ENCODE measurements at regions not wholly inside any gene's neighbourhood (a gene's known extent, or its start where the extent isn't known, plus 50 kb on each side); places are given as distances from the start of the nearest gene placed in this dataset.

DNA sequence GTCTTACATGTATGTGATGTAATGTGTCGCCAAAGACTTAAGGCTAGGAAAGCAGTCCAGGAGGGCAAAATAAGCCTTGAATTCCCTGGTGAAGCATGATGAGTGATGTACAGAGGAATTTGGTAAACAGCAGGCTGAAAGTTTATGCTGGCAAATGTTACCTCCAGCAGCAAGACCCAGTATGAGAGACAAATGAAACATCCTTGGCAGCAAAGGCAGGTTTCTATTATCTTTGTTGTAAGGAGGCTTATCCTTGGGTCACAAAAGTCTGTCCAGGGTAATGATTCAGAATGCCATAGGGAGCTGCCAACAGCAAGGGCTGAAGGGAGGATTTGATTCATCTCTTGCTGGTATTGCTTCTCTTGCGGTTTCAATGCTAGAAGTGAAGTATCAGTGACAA, 75.9 kb upstream of the HTR4 start:
- TF ChIP-seq POLR2A (IDR thresholded peaks at IDR 0.05): no peak
- TF ChIP-seq, protein P1, sequence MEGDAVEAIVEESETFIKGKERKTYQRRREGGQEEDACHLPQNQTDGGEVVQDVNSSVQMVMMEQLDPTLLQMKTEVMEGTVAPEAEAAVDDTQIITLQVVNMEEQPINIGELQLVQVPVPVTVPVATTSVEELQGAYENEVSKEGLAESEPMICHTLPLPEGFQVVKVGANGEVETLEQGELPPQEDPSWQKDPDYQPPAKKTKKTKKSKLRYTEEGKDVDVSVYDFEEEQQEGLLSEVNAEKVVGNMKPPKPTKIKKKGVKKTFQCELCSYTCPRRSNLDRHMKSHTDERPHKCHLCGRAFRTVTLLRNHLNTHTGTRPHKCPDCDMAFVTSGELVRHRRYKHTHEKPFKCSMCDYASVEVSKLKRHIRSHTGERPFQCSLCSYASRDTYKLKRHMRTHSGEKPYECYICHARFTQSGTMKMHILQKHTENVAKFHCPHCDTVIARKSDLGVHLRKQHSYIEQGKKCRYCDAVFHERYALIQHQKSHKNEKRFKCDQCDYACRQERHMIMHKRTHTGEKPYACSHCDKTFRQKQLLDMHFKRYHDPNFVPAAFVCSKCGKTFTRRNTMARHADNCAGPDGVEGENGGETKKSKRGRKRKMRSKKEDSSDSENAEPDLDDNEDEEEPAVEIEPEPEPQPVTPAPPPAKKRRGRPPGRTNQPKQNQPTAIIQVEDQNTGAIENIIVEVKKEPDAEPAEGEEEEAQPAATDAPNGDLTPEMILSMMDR (IDR thresholded peaks at IDR 0.05): no peak
